A673 (cell line): ENCODE measurements at regions not wholly inside any gene's neighbourhood (a gene's known extent, or its start where the extent isn't known, plus 50 kb on each side); places are given as distances from the start of the nearest gene placed in this dataset.

Experiments used
- BruUV-seq: library from RNA; stranded (reverse); fragments of 400-500 nt; replicated peaks from 2 replicates; lab custom pipeline; 2021; lab: Mats Ljungman, UMichigan
- CTCF ChIA-PET: fragments of 300-600 bp; sonication (Branson Sonifier 250); formaldehyde crosslinking; loops from one replicate; lab custom pipeline; 2022; ENCODE audit warnings: antibody characterized with exemption; lab: Charles Lee
- POLR2A ChIA-PET: fragments of 300-600 bp; sonication (Branson Sonifier 250); formaldehyde crosslinking; loops from one replicate; lab custom pipeline; 2022; ENCODE audit warnings: antibody characterized with exemption; ENCODE audit not compliant: low non-redundant PET; lab: Charles Lee
- DNase-seq: peaks from one replicate; pipeline ENCODE4 v3.0.0-alpha.2; 2015; ENCODE audit warnings: low spot score
- H3K27ac ChIP-seq: fragments of 200-600 bp; sonication (generic); 2 replicates; pipeline ENCODE4 v1.5.1; 2016; ENCODE audit warnings: mixed run types, low read depth, mild to moderate bottlenecking, mixed read lengths, antibody characterized with exemption, low read length; ENCODE audit not compliant: poor library complexity, severe bottlenecking
- H3K27me3 ChIP-seq: fragments of 200-600 bp; sonication (generic); replicated peaks from 2 replicates; pipeline ENCODE4 v1.6.1; 2017; ENCODE audit warnings: mixed run types, low read depth, mild to moderate bottlenecking, mixed read lengths, antibody characterized with exemption, low read length; ENCODE audit not compliant: insufficient read depth, poor library complexity
- H3K36me3 ChIP-seq: fragments of 200-600 bp; sonication (generic); 2 replicates; pipeline ENCODE4 v1.6.1; 2016; ENCODE audit warnings: mixed run types, mild to moderate bottlenecking, mixed read lengths, antibody characterized with exemption, low read length; ENCODE audit not compliant: insufficient read depth, poor library complexity, severe bottlenecking
- H3K4me1 ChIP-seq: fragments of 200-600 bp; sonication (generic); 2 replicates; pipeline ENCODE4 v1.6.1; 2017; ENCODE audit warnings: mixed run types, mild to moderate bottlenecking, mixed read lengths, antibody characterized with exemption, low read length; ENCODE audit not compliant: insufficient read depth, poor library complexity, severe bottlenecking
- H3K4me3 ChIP-seq: fragments of 200-600 bp; sonication (generic); 2 replicates; pipeline ENCODE4 v1.5.1; 2016; ENCODE audit warnings: low read depth, mixed run types, mild to moderate bottlenecking, mixed read lengths, low read length; ENCODE audit not compliant: poor library complexity, severe bottlenecking
- H3K9me3 ChIP-seq: fragments of 200-600 bp; sonication (generic); 2 replicates; pipeline ENCODE4 v1.6.1; 2016; ENCODE audit warnings: mixed run types, low read depth, mild to moderate bottlenecking, mixed read lengths, antibody characterized with exemption, low read length; ENCODE audit not compliant: poor library complexity, severe bottlenecking
- CTCF ChIP-seq: fragments of 300-800, 200-600 bp; sonication (generic); conservative IDR thresholded peaks from 2 replicates; pipeline ENCODE4 v1.5.1; 2017; ENCODE audit warnings: low read depth, mild to moderate bottlenecking, antibody characterized with exemption, low read length, moderate library complexity, mixed read lengths
- EZH2 ChIP-seq: fragments of 200-600 bp; sonication (generic); IDR thresholded peaks from 2 replicates; pipeline ENCODE4 v1.6.1; 2017; ENCODE audit warnings: borderline replicate concordance, low read depth, mild to moderate bottlenecking, mixed read lengths, antibody characterized with exemption, low read length; ENCODE audit not compliant: poor library complexity, severe bottlenecking
- intact Hi-C: fragments of 100-400 bp; cut with micrococcal nuclease; formaldehyde crosslinking; loops from one replicate; pipeline ENCODE4 v1.10.0; 2022; ENCODE audit not compliant: unreplicated experiment

GRCh38 chr11:79691445-79691844 lies 250.6 kb upstream of the TENM4 start:
- POLR2A ChIA-PET: no interaction called here
- no TSS peak for BruUV-seq
- Histone ChIP-seq H3K36me3 (no peaks in the 10 kb centered on the region), H3K4me3 (no peak overlapping the region), H3K9me3 (no peaks in the 10 kb centered on the region), H3K27ac (no peak overlapping the region), H3K27me3 (no peaks in the 10 kb centered on the region), H3K4me1 (no peaks in the 10 kb centered on the region)
- TF ChIP-seq EZH2 (no peak), CTCF (no peak)
- CTCF ChIA-PET: no interaction called here
- no peak for DNase-seq
- intact Hi-C loops: no loop called here

- Histone ChIP-seq H3K36me3 (no peaks in the 10 kb centered on the region), H3K9me3 (no peaks in the 10 kb centered on the region), H3K4me3 (no peak overlapping the region), H3K4me1 (no peaks in the 10 kb centered on the region), H3K27me3 (no peaks in the 10 kb centered on the region), H3K27ac (no peak overlapping the region)
- ChIA-PET CTCF (no interaction called here), POLR2A (no interaction called here)
- no peak for TF ChIP-seq CTCF
- TF ChIP-seq EZH2: no peak
- intact Hi-C loops: no loop called here
- DNase-seq: no peak
- BruUV-seq: no TSS peak
These were observed 246.0 kb upstream of the TENM4 start for GRCh38 chr11:79686703-79687419.

- intact Hi-C loops: no loop called here
- no TSS peak for BruUV-seq
- ChIA-PET CTCF (no interaction called here), POLR2A (no interaction called here)
- TF ChIP-seq CTCF (no peak), EZH2 (no peak)
- Histone ChIP-seq H3K4me1 (no peaks in the 10 kb centered on the region), H3K9me3 (no peaks in the 10 kb centered on the region), H3K27me3 (no peaks in the 10 kb centered on the region), H3K4me3 (no peak overlapping the region), H3K36me3 (no peaks in the 10 kb centered on the region), H3K27ac (no peak overlapping the region)
- DNase-seq: no peak
These were observed 243.1 kb upstream of the TENM4 start for GRCh38 chr11:79683930-79684329.
